Ishikawa (cell line): ENCODE measurements at regions not wholly inside any gene's neighbourhood (a gene's known extent, or its start where the extent isn't known, plus 50 kb on each side); places are given as distances from the start of the nearest gene placed in this dataset.

Experiments
- CEBPB ChIP-seq: IDR thresholded peaks from 2 replicates; pipeline ENCODE4 v1.6.1; 2012
- CREB1 ChIP-seq: IDR thresholded peaks from 2 replicates; pipeline ENCODE4 v1.6.1; 2012; ENCODE audit warnings: low read depth
- EGR1 ChIP-seq: IDR thresholded peaks from 2 replicates; pipeline ENCODE4 v1.6.1; 2012
- EP300 ChIP-seq: IDR thresholded peaks from 2 replicates; pipeline ENCODE4 v1.6.1; 2012; ENCODE audit warnings: borderline replicate concordance
- FOXM1 ChIP-seq: IDR thresholded peaks from 2 replicates; pipeline ENCODE4 v1.6.1; 2012; ENCODE audit warnings: low read depth, borderline replicate concordance
- NFIC ChIP-seq: IDR thresholded peaks from 2 replicates; pipeline ENCODE4 v1.6.1; 2012
- RAD21 ChIP-seq: IDR thresholded peaks from 2 replicates; pipeline ENCODE4 v1.6.1; 2012; ENCODE audit warnings: low read depth
- TAF1 ChIP-seq: IDR thresholded peaks from 2 replicates; pipeline ENCODE4 v1.6.1; 2012; ENCODE audit warnings: low read depth, mild to moderate bottlenecking
- TCF12 ChIP-seq: IDR thresholded peaks from 2 replicates; pipeline ENCODE4 v1.6.1; 2012; ENCODE audit warnings: low read depth
- TEAD4 ChIP-seq: IDR thresholded peaks from 2 replicates; pipeline ENCODE4 v1.6.1; 2012
- YY1 ChIP-seq: IDR thresholded peaks from 2 replicates; pipeline ENCODE4 v1.6.1; 2012; ENCODE audit warnings: low read depth
- ZBTB7A ChIP-seq: IDR thresholded peaks from 2 replicates; pipeline ENCODE4 v1.6.1; 2012; ENCODE audit warnings: low read depth
- TF ChIP-seq, protein P1 (sequence below): IDR thresholded peaks from 2 replicates; pipeline ENCODE4 v1.6.1; 2012
- TF ChIP-seq, protein P2 (sequence below): IDR thresholded peaks from 2 replicates; pipeline ENCODE4 v1.6.1; 2012
- TF ChIP-seq, protein P3 (sequence below): IDR thresholded peaks from 2 replicates; pipeline ENCODE4 v1.6.1; 2012; ENCODE audit warnings: low read depth, mild to moderate bottlenecking

DNA sequence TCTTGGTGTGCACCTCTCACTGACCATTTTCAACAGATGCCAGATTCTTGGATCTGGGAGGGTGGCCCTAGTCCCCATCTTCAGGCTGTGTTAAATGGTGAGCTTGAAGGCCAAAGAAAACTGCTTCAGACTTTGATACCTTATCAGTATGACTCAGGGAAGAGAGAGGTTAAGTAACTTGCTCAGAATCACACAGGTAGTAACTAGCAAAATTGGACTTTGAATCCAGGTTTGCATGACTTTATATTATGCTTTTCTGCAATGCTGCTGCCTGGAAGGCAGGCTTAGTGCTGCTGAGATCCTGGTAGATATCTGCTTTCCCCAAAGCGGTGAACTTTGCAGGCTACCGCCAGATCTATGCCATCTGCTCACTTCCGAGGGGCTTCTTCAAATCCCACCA, 487.3 kb downstream of the INSC start:
- TF ChIP-seq EP300 (no peak), FOXM1 (no peak), CEBPB (no peak)
- TF ChIP-seq, protein P1, sequence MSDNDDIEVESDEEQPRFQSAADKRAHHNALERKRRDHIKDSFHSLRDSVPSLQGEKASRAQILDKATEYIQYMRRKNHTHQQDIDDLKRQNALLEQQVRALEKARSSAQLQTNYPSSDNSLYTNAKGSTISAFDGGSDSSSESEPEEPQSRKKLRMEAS: no peak

DNA sequence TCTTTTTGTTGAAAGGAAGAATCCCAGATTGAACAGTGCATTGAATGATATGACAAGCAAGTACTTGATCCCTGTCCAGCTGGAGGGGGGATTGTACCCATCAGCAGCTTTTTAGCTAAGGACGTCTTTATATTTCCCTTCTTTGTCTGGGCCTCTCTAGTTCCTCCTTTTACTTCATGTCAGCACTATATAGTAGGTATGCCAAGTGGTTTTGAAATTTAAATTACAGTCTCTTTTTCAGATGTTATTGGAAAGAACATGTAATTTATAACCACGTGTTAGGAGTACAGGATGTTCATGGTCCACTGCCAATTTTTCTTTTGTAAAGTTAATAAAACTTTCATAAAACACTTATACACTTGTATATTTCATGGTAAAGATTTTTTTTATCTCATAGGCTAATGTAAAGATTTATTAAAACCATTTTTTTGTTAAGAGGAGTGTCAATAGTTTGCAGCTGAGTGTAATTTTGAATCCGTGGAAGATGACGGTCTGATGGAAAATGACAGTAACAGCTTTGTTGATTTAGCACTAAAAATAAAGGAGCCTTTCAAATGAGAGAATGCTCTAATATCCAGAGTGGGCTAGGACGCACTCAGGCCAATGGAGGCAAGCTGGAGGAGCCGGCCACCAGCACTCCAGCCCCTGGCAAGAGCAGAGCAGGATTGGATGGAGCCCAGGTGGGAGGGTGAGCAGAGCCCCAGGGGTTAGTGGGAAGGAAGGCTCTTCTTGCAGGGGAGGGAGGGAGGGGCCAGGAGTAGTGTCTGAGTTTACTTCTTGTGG, 488.3 kb downstream of the INSC start:
- TF ChIP-seq, protein P1: no peak
- TF ChIP-seq, protein P2, sequence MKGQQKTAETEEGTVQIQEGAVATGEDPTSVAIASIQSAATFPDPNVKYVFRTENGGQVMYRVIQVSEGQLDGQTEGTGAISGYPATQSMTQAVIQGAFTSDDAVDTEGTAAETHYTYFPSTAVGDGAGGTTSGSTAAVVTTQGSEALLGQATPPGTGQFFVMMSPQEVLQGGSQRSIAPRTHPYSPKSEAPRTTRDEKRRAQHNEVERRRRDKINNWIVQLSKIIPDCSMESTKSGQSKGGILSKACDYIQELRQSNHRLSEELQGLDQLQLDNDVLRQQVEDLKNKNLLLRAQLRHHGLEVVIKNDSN: no peak
- TF ChIP-seq TEAD4: no peak
- TF ChIP-seq EGR1: no peak
- TF ChIP-seq ZBTB7A: no peak
- no peak for TF ChIP-seq RAD21
- no peak for TF ChIP-seq CREB1
- TF ChIP-seq FOXM1: no peak
- no peak for TF ChIP-seq NFIC
- TF ChIP-seq, protein P3, sequence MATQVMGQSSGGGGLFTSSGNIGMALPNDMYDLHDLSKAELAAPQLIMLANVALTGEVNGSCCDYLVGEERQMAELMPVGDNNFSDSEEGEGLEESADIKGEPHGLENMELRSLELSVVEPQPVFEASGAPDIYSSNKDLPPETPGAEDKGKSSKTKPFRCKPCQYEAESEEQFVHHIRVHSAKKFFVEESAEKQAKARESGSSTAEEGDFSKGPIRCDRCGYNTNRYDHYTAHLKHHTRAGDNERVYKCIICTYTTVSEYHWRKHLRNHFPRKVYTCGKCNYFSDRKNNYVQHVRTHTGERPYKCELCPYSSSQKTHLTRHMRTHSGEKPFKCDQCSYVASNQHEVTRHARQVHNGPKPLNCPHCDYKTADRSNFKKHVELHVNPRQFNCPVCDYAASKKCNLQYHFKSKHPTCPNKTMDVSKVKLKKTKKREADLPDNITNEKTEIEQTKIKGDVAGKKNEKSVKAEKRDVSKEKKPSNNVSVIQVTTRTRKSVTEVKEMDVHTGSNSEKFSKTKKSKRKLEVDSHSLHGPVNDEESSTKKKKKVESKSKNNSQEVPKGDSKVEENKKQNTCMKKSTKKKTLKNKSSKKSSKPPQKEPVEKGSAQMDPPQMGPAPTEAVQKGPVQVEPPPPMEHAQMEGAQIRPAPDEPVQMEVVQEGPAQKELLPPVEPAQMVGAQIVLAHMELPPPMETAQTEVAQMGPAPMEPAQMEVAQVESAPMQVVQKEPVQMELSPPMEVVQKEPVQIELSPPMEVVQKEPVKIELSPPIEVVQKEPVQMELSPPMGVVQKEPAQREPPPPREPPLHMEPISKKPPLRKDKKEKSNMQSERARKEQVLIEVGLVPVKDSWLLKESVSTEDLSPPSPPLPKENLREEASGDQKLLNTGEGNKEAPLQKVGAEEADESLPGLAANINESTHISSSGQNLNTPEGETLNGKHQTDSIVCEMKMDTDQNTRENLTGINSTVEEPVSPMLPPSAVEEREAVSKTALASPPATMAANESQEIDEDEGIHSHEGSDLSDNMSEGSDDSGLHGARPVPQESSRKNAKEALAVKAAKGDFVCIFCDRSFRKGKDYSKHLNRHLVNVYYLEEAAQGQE: no peak
- TF ChIP-seq CEBPB: no peak
- no peak for TF ChIP-seq TAF1
- TF ChIP-seq YY1: no peak
- no peak for TF ChIP-seq TCF12
- no peak for TF ChIP-seq EP300

DNA sequence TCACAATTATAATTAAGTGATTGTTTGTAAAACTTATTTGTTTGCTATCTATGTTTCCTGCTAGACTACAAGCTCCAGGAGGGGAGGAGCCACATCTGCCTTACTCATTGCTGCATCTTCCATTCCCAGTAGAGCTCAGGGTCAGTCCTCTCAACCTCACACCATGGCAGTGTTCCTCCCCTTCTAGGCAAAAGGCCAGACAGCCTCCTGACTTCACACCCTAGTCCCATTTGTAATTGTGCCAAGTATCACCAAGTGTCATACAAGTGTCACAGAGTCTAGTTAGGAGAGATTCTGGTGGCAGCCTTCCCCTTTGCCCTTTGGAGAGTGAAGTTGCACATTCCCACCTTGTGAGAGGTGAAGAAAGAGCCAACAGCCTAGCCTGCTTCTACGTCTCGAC, 490.4 kb downstream of the INSC start:
- TF ChIP-seq ZBTB7A (no peak), TAF1 (no peak), TEAD4 (no peak)

DNA sequence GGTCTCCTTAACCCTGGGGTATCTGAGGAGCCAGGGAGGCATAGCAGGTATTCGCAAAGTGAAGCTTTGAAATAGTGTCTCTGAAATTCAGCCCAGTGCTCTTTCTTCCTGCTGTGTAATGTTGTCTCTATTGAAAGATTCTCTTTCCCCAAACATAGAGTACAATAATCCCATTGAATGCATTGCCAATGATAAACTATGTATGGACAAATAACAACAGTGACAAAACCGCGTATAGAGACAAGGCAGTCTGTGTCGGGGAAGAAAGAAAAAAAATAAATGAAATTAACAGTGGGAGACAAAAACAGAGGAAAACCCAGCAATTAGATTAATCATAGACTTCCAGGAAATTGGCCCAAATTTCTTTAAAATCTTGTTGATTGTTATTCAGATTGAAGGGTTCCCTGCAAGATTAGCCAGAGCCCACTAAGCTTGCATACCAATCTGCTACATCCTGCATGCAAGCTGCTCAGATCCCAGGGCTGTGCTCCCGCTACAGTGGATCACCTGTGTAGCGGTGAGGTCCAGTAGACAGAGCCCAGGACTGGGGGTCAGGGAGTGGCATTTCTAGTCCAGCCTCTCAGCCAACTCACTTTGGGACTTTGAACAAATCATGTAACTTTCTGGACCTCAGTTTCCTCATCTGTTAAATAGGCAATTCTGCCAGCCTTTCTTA, 492.8 kb downstream of the INSC start:
- no peak for TF ChIP-seq TCF12

DNA sequence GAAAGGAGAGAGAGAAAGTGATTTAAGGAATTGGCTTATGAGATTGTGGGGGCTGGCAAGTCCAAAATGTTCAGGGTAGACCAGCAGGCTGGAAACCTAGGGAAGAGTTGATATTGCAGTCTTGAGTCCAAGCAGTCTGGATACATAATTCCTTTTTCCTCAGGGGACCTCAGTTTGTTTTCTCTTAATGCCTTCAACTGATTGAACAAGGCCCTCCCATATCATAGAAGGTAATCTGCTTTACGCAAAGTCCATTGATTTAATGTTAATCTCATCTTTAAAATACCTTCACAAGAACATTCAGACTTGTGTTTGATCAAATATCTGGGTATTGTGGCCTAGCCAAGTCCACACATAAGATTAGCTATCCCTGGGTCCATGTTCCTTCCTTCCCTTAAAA, 494.7 kb downstream of the INSC start:
- TF ChIP-seq EGR1 (no peak), TEAD4 (no peak), RAD21 (no peak), CEBPB (no peak), TAF1 (no peak), ZBTB7A (no peak), CREB1 (no peak), FOXM1 (no peak)

DNA sequence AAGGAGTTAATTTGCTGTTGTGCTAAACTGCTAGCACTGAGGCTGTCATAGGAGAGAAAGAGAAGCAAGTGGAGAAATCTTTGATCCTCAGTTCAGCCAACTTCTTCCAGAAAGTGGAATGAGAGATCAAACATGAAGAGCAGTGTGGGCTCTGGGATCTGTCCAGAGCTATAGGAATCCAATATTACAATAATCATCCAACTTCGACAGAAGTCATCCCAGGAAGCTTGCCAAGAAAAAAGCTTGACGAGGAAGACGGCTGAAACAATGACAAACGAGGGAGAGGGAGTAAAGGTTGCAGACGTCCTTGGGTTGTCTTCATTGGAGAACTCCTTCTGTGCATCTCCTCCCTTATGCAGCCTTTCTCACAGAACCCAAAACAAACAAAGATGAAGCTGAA, 496.2 kb downstream of the INSC start:
- no peak for TF ChIP-seq EGR1
- no peak for TF ChIP-seq NFIC
- no peak for TF ChIP-seq CREB1
- no peak for TF ChIP-seq RAD21
- TF ChIP-seq TEAD4: no peak
- TF ChIP-seq ZBTB7A: no peak
- TF ChIP-seq, protein P2: no peak
- TF ChIP-seq CEBPB: no peak
- no peak for TF ChIP-seq EP300
- TF ChIP-seq FOXM1: no peak
- TF ChIP-seq YY1: no peak
- TF ChIP-seq TCF12: no peak
- TF ChIP-seq, protein P3: no peak
- TF ChIP-seq TAF1: no peak
- TF ChIP-seq, protein P1: no peak
